AG08396 (cell line): ENCODE measurements at regions not wholly inside any gene's neighbourhood (a gene's known extent, or its start where the extent isn't known, plus 50 kb on each side); places are given as distances from the start of the nearest gene placed in this dataset.
"Not testable (repeated sequence)": the region's sequence is repeated elsewhere in the genome, so short reads cannot be mapped to it uniquely, and the experiment has no call there.

Experiments used
- DNase-seq: peaks from one replicate; pipeline ENCODE4 v3.0.0; 2012; ENCODE audit warnings: low spot score, mixed read lengths

GRCh38 chr13:62799931-62800436, 1384.3 kb upstream of the PCDH20 start:
- no peak for DNase-seq

- DNase-seq = no peak
These were observed 1383.4 kb upstream of the PCDH20 start for GRCh38 chr13:62799038-62799535.

- no peak for DNase-seq
These were observed 1378.2 kb upstream of the PCDH20 start for GRCh38 chr13:62793850-62794249.

GRCh38 chr13:62781866-62782265, 1366.2 kb upstream of the PCDH20 start:
- DNase-seq = no peak

GRCh38 chr13:62779161-62779560, 1363.5 kb upstream of the PCDH20 start:
- no peak for DNase-seq

- no peak for DNase-seq
These were observed 1351.8 kb upstream of the PCDH20 start for GRCh38 chr13:62767473-62767872.

GRCh38 chr13:62760724-62761123, 1345.1 kb upstream of the PCDH20 start:
- no peak for DNase-seq

- DNase-seq = no peak
These were observed 1332.0 kb upstream of the PCDH20 start for GRCh38 chr13:62747629-62748028.

GRCh38 chr13:62747152-62747551, 1331.5 kb upstream of the PCDH20 start:
- no peak for DNase-seq

- DNase-seq = not testable (repeated sequence)
These were observed 1314.1 kb upstream of the PCDH20 start for GRCh38 chr13:62729746-62730145.

- DNase-seq = no peak
These were observed 1306.2 kb upstream of the PCDH20 start for GRCh38 chr13:62721893-62722292.

- not testable (repeated sequence) for DNase-seq
These were observed 1296.3 kb upstream of the PCDH20 start for GRCh38 chr13:62711948-62712347.

GRCh38 chr13:62710787-62711186, 1295.1 kb upstream of the PCDH20 start:
- DNase-seq = no peak

- DNase-seq = no peak
These were observed 1290.4 kb upstream of the PCDH20 start for GRCh38 chr13:62706048-62706447.

GRCh38 chr13:62704875-62705274, 1289.2 kb upstream of the PCDH20 start:
- DNase-seq = no peak

GRCh38 chr13:62702502-62702901, 1286.9 kb upstream of the PCDH20 start:
- DNase-seq = no peak

GRCh38 chr13:62697701-62698100, 1282.1 kb upstream of the PCDH20 start:
- no peak for DNase-seq

GRCh38 chr13:62696490-62696889, 1280.8 kb upstream of the PCDH20 start:
- DNase-seq = no peak

- DNase-seq = no peak
These were observed 1272.1 kb upstream of the PCDH20 start for GRCh38 chr13:62687732-62688131.

GRCh38 chr13:62684359-62684758, 1268.7 kb upstream of the PCDH20 start:
- no peak for DNase-seq

- no peak for DNase-seq
These were observed 1267.1 kb upstream of the PCDH20 start for GRCh38 chr13:62682788-62683187.

GRCh38 chr13:62678039-62678438, 1262.4 kb upstream of the PCDH20 start:
- no peak for DNase-seq

- no peak for DNase-seq
These were observed 1248.1 kb upstream of the PCDH20 start for GRCh38 chr13:62663767-62664166.

GRCh38 chr13:62659365-62659764, 1243.7 kb upstream of the PCDH20 start:
- no peak for DNase-seq

- DNase-seq = no peak
These were observed 1237.7 kb upstream of the PCDH20 start for GRCh38 chr13:62653371-62653770.
